WTC11 (cell line): ENCODE measurements at regions not wholly inside any gene's neighbourhood (a gene's known extent, or its start where the extent isn't known, plus 50 kb on each side); places are given as distances from the start of the nearest gene placed in this dataset.

Experiments used
- CTCF ChIP-seq: fragments of 200-600 bp; IDR thresholded peaks from 2 replicates; pipeline ENCODE4 v1.8.0; 2022; ENCODE audit warnings: antibody characterized with exemption
- ESRRA ChIP-seq: sonication (generic); formaldehyde crosslinking; IDR thresholded peaks from 2 replicates; pipeline ENCODE4 v1.8.1; 2022; ENCODE audit warnings: mild to moderate bottlenecking, missing genetic modification reagents, borderline replicate concordance
- FOXJ3 ChIP-seq: sonication (generic); formaldehyde crosslinking; IDR thresholded peaks from 2 replicates; pipeline ENCODE4 v1.9.0; 2021; ENCODE audit warnings: missing genetic modification reagents, mild to moderate bottlenecking, borderline replicate concordance
- MLX ChIP-seq: sonication (generic); formaldehyde crosslinking; IDR thresholded peaks from 2 replicates; pipeline ENCODE4 v1.8.1; 2023; ENCODE audit warnings: mild to moderate bottlenecking, missing genetic modification reagents, moderate library complexity
- NFYB ChIP-seq: sonication (generic); formaldehyde crosslinking; conservative IDR thresholded peaks from 2 replicates; pipeline ENCODE4 v1.8.0; 2022; ENCODE audit warnings: low read depth, missing genetic modification reagents
- NR3C1 ChIP-seq: sonication (generic); formaldehyde crosslinking; conservative IDR thresholded peaks from 2 replicates; pipeline ENCODE4 v1.8.1; 2023; ENCODE audit warnings: low read depth, mild to moderate bottlenecking, missing genetic modification reagents
- SMAD3 ChIP-seq: sonication (generic); formaldehyde crosslinking; IDR thresholded peaks from 2 replicates; pipeline ENCODE4 v1.8.0; 2022; ENCODE audit warnings: missing genetic modification reagents, mild to moderate bottlenecking, borderline replicate concordance
- SMAD4 ChIP-seq: sonication (generic); formaldehyde crosslinking; IDR thresholded peaks from 2 replicates; pipeline ENCODE4 v1.8.0; 2022; ENCODE audit warnings: mild to moderate bottlenecking, missing genetic modification reagents
- USF2 ChIP-seq: sonication (generic); formaldehyde crosslinking; IDR thresholded peaks from 2 replicates; pipeline ENCODE4 v1.8.1; 2023; ENCODE audit warnings: mild to moderate bottlenecking, missing genetic modification reagents, moderate library complexity

GRCh38 chr2:17188721-17189120, 329.5 kb downstream of the RAD51AP2 start:
- no peak for TF ChIP-seq FOXJ3
- no peak for TF ChIP-seq NFYB (CRISPR knock-in tag)
- TF ChIP-seq CTCF: no peak
- no peak for TF ChIP-seq SMAD4 (CRISPR knock-in tag)
- no peak for TF ChIP-seq ESRRA (CRISPR knock-in tag)
- TF ChIP-seq USF2: no peak
- no peak for TF ChIP-seq MLX (CRISPR knock-in tag)
- no peak for TF ChIP-seq SMAD3 (CRISPR knock-in tag)
- TF ChIP-seq NR3C1 (CRISPR knock-in tag): no peak
